ENCODE measurements at regions not wholly inside any gene's neighbourhood (a gene's known extent, or its start where the extent isn't known, plus 50 kb on each side); places are given as distances from the start of the nearest gene placed in this dataset.

DNA sequence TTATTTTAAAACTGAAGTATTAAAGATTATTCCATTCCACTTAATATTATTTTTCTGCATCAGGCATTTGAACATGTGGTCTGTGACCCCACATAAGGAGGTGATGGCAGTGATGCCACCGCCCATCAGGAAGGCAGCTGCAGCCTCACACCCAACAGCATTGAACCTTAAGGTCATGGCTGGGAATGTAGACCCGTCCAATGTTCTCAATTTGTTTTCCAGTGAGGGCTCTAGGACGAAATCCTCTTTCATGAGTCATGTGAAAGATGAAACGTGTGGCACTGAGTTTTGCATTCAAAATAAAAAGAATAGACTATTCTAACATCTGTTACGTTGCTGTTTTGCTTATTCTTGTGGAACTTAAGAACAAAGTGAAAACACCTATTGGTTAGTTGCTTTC lies 74.5 kb upstream of the ANKRD10 start:
- TF ChIP-seq, protein P1, sequence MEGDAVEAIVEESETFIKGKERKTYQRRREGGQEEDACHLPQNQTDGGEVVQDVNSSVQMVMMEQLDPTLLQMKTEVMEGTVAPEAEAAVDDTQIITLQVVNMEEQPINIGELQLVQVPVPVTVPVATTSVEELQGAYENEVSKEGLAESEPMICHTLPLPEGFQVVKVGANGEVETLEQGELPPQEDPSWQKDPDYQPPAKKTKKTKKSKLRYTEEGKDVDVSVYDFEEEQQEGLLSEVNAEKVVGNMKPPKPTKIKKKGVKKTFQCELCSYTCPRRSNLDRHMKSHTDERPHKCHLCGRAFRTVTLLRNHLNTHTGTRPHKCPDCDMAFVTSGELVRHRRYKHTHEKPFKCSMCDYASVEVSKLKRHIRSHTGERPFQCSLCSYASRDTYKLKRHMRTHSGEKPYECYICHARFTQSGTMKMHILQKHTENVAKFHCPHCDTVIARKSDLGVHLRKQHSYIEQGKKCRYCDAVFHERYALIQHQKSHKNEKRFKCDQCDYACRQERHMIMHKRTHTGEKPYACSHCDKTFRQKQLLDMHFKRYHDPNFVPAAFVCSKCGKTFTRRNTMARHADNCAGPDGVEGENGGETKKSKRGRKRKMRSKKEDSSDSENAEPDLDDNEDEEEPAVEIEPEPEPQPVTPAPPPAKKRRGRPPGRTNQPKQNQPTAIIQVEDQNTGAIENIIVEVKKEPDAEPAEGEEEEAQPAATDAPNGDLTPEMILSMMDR (IDR thresholded peaks at IDR 0.05; ENCODE audit: extremely low read depth in 1 of 2, insufficient read depth in 1 of 2, low read depth in 1 of 2, low read length in 2 of 2): no peak
- TF ChIP-seq POLR2A (IDR thresholded peaks at IDR 0.05; ENCODE audit: low read depth, low read length): no peak
- TF ChIP-seq JUN (IDR thresholded peaks at IDR 0.05; ENCODE audit: borderline replicate concordance, insufficient read depth, insufficient read length, low read depth): no peak
- no peak for TF ChIP-seq GATA2 (IDR thresholded peaks at IDR 0.05; ENCODE audit: insufficient read depth, insufficient read length, low read depth, low read length)
- TF ChIP-seq EZH2 (IDR thresholded peaks at IDR 0.05; ENCODE audit: borderline replicate concordance, low read depth, low read length, severe bottlenecking): no peak
- no peak for TF ChIP-seq POLR2AphosphoS5 (IDR thresholded peaks at IDR 0.05; ENCODE audit: insufficient read depth, low read depth, low read length)
- TF ChIP-seq, protein P2, sequence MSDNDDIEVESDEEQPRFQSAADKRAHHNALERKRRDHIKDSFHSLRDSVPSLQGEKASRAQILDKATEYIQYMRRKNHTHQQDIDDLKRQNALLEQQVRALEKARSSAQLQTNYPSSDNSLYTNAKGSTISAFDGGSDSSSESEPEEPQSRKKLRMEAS (IDR thresholded peaks at IDR 0.05; ENCODE audit: insufficient read depth, insufficient read length): no peak
- no peak for TF ChIP-seq MYC (IDR thresholded peaks at IDR 0.05; ENCODE audit: low read depth, low read length)

All from endothelial cell of umbilical vein (primary cell).